LNCaP clone FGC (cell line): ENCODE measurements at regions not wholly inside any gene's neighbourhood (a gene's known extent, or its start where the extent isn't known, plus 50 kb on each side); places are given as distances from the start of the nearest gene placed in this dataset.

Experiments used
- DNase-seq: peaks from one replicate; pipeline ENCODE4 v3.0.0-alpha.2; 2011; ENCODE audit warnings: low read depth
- H3K4me3 ChIP-seq: 2 replicates; pipeline ENCODE4 v1.5.1; 2011; ENCODE audit warnings: mild to moderate bottlenecking, low read depth, low read length, control low read depth
- CTCF ChIP-seq: IDR thresholded peaks from 2 replicates; pipeline ENCODE4 v1.5.1; 2012; ENCODE audit warnings: mild to moderate bottlenecking; ENCODE audit not compliant: control insufficient read depth, insufficient read depth; ENCODE audit errors: extremely low read depth

- no peak for TF ChIP-seq CTCF
- no peak for DNase-seq
Observed at GRCh38 chr10:4057021-4057420, 272.0 kb upstream of the KLF6 start.

GRCh38 chr10:4054656-4055435 is 269.8 kb upstream of the KLF6 start:
- TF ChIP-seq CTCF: no peak
- no peak for DNase-seq
- H3K4me3 ChIP-seq: no peak overlapping the region

More at GRCh38 chr10:4057021-4057420, 272.0 kb upstream of the KLF6 start:
- H3K4me3 ChIP-seq: no peak overlapping the region

- TF ChIP-seq CTCF: no peak
- DNase-seq: no peak
- H3K4me3 ChIP-seq: no peak overlapping the region
Observed at GRCh38 chr10:4053940-4054339, 268.9 kb upstream of the KLF6 start.

GRCh38 chr10:4051641-4052151 is 266.7 kb upstream of the KLF6 start:
- H3K4me3 ChIP-seq: no peak overlapping the region
- no peak for DNase-seq
- TF ChIP-seq CTCF: no peak

- no peak for TF ChIP-seq CTCF
- no peak for DNase-seq
- no peak overlapping the region for H3K4me3 ChIP-seq
Observed at GRCh38 chr10:4051011-4051640, 266.1 kb upstream of the KLF6 start.

- no peak overlapping the region for H3K4me3 ChIP-seq
- TF ChIP-seq CTCF: no peak
- no peak for DNase-seq
Observed at GRCh38 chr10:4050061-4050460, 265.1 kb upstream of the KLF6 start.
